ENCODE measurements at regions not wholly inside any gene's neighbourhood (a gene's known extent, or its start where the extent isn't known, plus 50 kb on each side); places are given as distances from the start of the nearest gene placed in this dataset.

DNA sequence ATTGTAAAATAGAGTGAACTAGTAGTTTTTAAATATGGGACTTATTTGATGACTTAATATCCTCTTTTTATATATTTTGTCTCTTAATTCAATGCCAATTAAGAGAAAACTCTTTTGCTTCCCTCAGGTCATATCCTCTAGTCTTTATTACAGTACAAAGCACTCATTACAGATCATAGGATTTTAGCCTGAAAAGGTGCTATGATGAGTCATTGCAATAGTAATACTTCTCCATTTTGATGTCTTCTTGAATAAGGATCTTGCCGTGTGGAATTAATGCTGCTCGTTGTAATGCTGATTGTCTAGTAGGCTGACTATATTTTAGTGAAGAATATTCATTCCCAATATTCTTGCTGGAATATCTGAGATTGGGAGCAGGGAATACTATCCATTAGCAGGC, 612.2 kb upstream of the GOLIM4 start:
- TF ChIP-seq EZH2 (IDR thresholded peaks at IDR 0.05; ENCODE audit: borderline replicate concordance, low read length) = no peak
- TF ChIP-seq, protein P1, sequence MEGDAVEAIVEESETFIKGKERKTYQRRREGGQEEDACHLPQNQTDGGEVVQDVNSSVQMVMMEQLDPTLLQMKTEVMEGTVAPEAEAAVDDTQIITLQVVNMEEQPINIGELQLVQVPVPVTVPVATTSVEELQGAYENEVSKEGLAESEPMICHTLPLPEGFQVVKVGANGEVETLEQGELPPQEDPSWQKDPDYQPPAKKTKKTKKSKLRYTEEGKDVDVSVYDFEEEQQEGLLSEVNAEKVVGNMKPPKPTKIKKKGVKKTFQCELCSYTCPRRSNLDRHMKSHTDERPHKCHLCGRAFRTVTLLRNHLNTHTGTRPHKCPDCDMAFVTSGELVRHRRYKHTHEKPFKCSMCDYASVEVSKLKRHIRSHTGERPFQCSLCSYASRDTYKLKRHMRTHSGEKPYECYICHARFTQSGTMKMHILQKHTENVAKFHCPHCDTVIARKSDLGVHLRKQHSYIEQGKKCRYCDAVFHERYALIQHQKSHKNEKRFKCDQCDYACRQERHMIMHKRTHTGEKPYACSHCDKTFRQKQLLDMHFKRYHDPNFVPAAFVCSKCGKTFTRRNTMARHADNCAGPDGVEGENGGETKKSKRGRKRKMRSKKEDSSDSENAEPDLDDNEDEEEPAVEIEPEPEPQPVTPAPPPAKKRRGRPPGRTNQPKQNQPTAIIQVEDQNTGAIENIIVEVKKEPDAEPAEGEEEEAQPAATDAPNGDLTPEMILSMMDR (IDR thresholded peaks at IDR 0.05; ENCODE audit: low read length) = no peak
